ENCODE measurements at regions not wholly inside any gene's neighbourhood (a gene's known extent, or its start where the extent isn't known, plus 50 kb on each side); places are given as distances from the start of the nearest gene placed in this dataset.
"Not testable (repeated sequence)": the region's sequence is repeated elsewhere in the genome, so short reads cannot be mapped to it uniquely, and the experiment has no call there.

GRCh38 chr2:89246027-89246426 is 554.6 kb downstream of the RPIA start:
- not testable (repeated sequence) for H3K36me3 ChIP-seq; H3K9me3 ChIP-seq (replicated peaks in 1 of 11); H3K27me3 ChIP-seq; H3K9ac ChIP-seq; H4K20me1 ChIP-seq; H3K4me3 ChIP-seq
- Histone ChIP-seq H3K4me1 (peaks cover 0 to 17% (median 10%) of the 10 kb centered on the region in 10 experiments; a peak in 11 of 20 replicates), H3K27ac (peak overlapping the region in 5 of 11 experiments; percentile 33 to 66 (median 49); a peak in 7 of 22 replicates), H3K4me2 (peak overlapping the region in 4 of 11 experiments; percentile 28 to 46 (median 39); a peak in 6 of 22 replicates)

- H3K27me3 ChIP-seq; H3K36me3 ChIP-seq; H3K4me3 ChIP-seq; H4K20me1 ChIP-seq; H3K9me3 ChIP-seq (replicated peaks in 1 of 11): not testable (repeated sequence)
- 0 out of 22 replicates have a peak overlapping the region, but pooled peaks of 1 of the 11 experiments have one; percentile 1 for H3K9ac ChIP-seq
- H3K27ac ChIP-seq: peak overlapping the region in 6 of 11 experiments; percentile 23 to 66 (median 48); a peak in 8 of 22 replicates
- H3K4me2 ChIP-seq: peak overlapping the region in 4 of 11 experiments; percentile 28 to 46 (median 39); a peak in 8 of 22 replicates
- H3K4me1 ChIP-seq: peaks cover 0 to 17% (median 10%) of the 10 kb centered on the region in 10 experiments; a peak in 11 of 20 replicates
Observed at GRCh38 chr2:89246620-89247019, 555.1 kb downstream of the RPIA start.

GRCh38 chr2:89255013-89255412 is 563.5 kb downstream of the RPIA start:
- not testable (repeated sequence) for H3K36me3 ChIP-seq; H3K27ac ChIP-seq; H3K4me1 ChIP-seq; H3K9me3 ChIP-seq (replicated peaks in 1 of 11); H3K4me3 ChIP-seq; H3K27me3 ChIP-seq; H3K4me2 ChIP-seq; H4K20me1 ChIP-seq; H3K9ac ChIP-seq

- H4K20me1 ChIP-seq; H3K4me2 ChIP-seq; H3K4me3 ChIP-seq; H3K27ac ChIP-seq; H3K9me3 ChIP-seq (replicated peaks in 1 of 11); H3K4me1 ChIP-seq; H3K9ac ChIP-seq; H3K27me3 ChIP-seq; H3K36me3 ChIP-seq: not testable (repeated sequence)
Observed at GRCh38 chr2:89273443-89273842, 582.0 kb downstream of the RPIA start.

- H3K36me3 ChIP-seq; H3K4me3 ChIP-seq; H3K4me1 ChIP-seq; H4K20me1 ChIP-seq; H3K4me2 ChIP-seq; H3K9ac ChIP-seq; H3K27ac ChIP-seq; H3K27me3 ChIP-seq; H3K9me3 ChIP-seq (replicated peaks in 1 of 11): not testable (repeated sequence)
Observed at GRCh38 chr2:89280536-89280935, 589.1 kb downstream of the RPIA start.

- H3K27me3 ChIP-seq; H3K9ac ChIP-seq; H3K4me1 ChIP-seq; H3K27ac ChIP-seq; H3K4me3 ChIP-seq; H3K9me3 ChIP-seq (replicated peaks in 1 of 11); H3K4me2 ChIP-seq; H3K36me3 ChIP-seq; H4K20me1 ChIP-seq: not testable (repeated sequence)
Observed at GRCh38 chr2:89286448-89287080, 595.1 kb downstream of the RPIA start.

GRCh38 chr2:89287084-89287483 is 595.6 kb downstream of the RPIA start:
- not testable (repeated sequence) for H3K4me3 ChIP-seq; H4K20me1 ChIP-seq; H3K27ac ChIP-seq; H3K27me3 ChIP-seq; H3K4me2 ChIP-seq; H3K9ac ChIP-seq; H3K36me3 ChIP-seq; H3K4me1 ChIP-seq; H3K9me3 ChIP-seq (replicated peaks in 1 of 11)

GRCh38 chr2:89291717-89292298 is 600.3 kb downstream of the RPIA start:
- not testable (repeated sequence) for H3K36me3 ChIP-seq; H3K4me1 ChIP-seq; H3K9me3 ChIP-seq (replicated peaks in 1 of 11); H3K27me3 ChIP-seq; H3K9ac ChIP-seq; H3K27ac ChIP-seq; H3K4me2 ChIP-seq; H3K4me3 ChIP-seq; H4K20me1 ChIP-seq

- H3K27ac ChIP-seq; H3K36me3 ChIP-seq; H4K20me1 ChIP-seq; H3K27me3 ChIP-seq; H3K4me3 ChIP-seq; H3K4me1 ChIP-seq; H3K9me3 ChIP-seq (replicated peaks in 1 of 11); H3K4me2 ChIP-seq; H3K9ac ChIP-seq: not testable (repeated sequence)
Observed at GRCh38 chr2:89293399-89293798, 601.9 kb downstream of the RPIA start.

GRCh38 chr2:89294335-89294734 is 602.9 kb downstream of the RPIA start:
- not testable (repeated sequence) for H3K9me3 ChIP-seq (replicated peaks in 1 of 11); H3K9ac ChIP-seq; H3K27ac ChIP-seq; H3K27me3 ChIP-seq; H3K4me1 ChIP-seq; H3K36me3 ChIP-seq; H3K4me2 ChIP-seq; H3K4me3 ChIP-seq; H4K20me1 ChIP-seq

GRCh38 chr2:89296820-89297398 is 605.4 kb downstream of the RPIA start:
- not testable (repeated sequence) for H3K4me2 ChIP-seq; H3K9me3 ChIP-seq (replicated peaks in 1 of 11)

GRCh38 chr2:89299196-89299595 is 607.7 kb downstream of the RPIA start:
- H3K27ac ChIP-seq; H3K9me3 ChIP-seq (replicated peaks in 1 of 11); H3K36me3 ChIP-seq; H3K9ac ChIP-seq; H3K4me2 ChIP-seq; H4K20me1 ChIP-seq; H3K4me1 ChIP-seq; H3K4me3 ChIP-seq; H3K27me3 ChIP-seq: not testable (repeated sequence)

More at GRCh38 chr2:89296820-89297398, 605.4 kb downstream of the RPIA start:
- not testable (repeated sequence) for H3K27me3 ChIP-seq, H3K27ac ChIP-seq, H3K36me3 ChIP-seq, H3K4me3 ChIP-seq, H3K9ac ChIP-seq, H3K4me1 ChIP-seq, H4K20me1 ChIP-seq

GRCh38 chr2:89305623-89306022 is 614.1 kb downstream of the RPIA start:
- Histone ChIP-seq H3K4me1 (peaks cover 0 to 12% (median 6%) of the 10 kb centered on the region in 10 experiments; a peak in 9 of 20 replicates), H3K4me2 (peak overlapping the region in 2 of 11 experiments; percentile 46; a peak in 2 of 22 replicates)
- H3K9me3 ChIP-seq (replicated peaks in 1 of 11); H3K4me3 ChIP-seq; H3K27ac ChIP-seq; H3K27me3 ChIP-seq; H4K20me1 ChIP-seq; H3K9ac ChIP-seq; H3K36me3 ChIP-seq: not testable (repeated sequence)

Measured in BLaER1 treated with 17β-estradiol and CSF1 and Interleukin-3, amounts not matched to agents 10 nM and 100 nM (cell line).